SH-SY5Y (cell line): ENCODE measurements at regions not wholly inside any gene's neighbourhood (a gene's known extent, or its start where the extent isn't known, plus 50 kb on each side); places are given as distances from the start of the nearest gene placed in this dataset.

Experiments
- GATA2 ChIP-seq: IDR thresholded peaks from 2 replicates; pipeline ENCODE4 v1.6.1; 2011; ENCODE audit warnings: mild to moderate bottlenecking, low read depth, low read length
- GATA3 ChIP-seq: IDR thresholded peaks from 2 replicates; pipeline ENCODE4 v1.6.1; 2011; ENCODE audit warnings: low read depth, mild to moderate bottlenecking, low read length, moderate library complexity

- no peak for TF ChIP-seq GATA2
- TF ChIP-seq GATA3 = no peak
Measured at GRCh38 chr6:144449911-144450597, 164.9 kb downstream of the UTRN start.
